ENCODE measurements at regions not wholly inside any gene's neighbourhood (a gene's known extent, or its start where the extent isn't known, plus 50 kb on each side); places are given as distances from the start of the nearest gene placed in this dataset.
A peak's percentile ranks its signal among the peaks of the same experiment; 100 is the strongest.
"Not testable (repeated sequence)": the region's sequence is repeated elsewhere in the genome, so short reads cannot be mapped to it uniquely, and the experiment has no call there.

DNA sequence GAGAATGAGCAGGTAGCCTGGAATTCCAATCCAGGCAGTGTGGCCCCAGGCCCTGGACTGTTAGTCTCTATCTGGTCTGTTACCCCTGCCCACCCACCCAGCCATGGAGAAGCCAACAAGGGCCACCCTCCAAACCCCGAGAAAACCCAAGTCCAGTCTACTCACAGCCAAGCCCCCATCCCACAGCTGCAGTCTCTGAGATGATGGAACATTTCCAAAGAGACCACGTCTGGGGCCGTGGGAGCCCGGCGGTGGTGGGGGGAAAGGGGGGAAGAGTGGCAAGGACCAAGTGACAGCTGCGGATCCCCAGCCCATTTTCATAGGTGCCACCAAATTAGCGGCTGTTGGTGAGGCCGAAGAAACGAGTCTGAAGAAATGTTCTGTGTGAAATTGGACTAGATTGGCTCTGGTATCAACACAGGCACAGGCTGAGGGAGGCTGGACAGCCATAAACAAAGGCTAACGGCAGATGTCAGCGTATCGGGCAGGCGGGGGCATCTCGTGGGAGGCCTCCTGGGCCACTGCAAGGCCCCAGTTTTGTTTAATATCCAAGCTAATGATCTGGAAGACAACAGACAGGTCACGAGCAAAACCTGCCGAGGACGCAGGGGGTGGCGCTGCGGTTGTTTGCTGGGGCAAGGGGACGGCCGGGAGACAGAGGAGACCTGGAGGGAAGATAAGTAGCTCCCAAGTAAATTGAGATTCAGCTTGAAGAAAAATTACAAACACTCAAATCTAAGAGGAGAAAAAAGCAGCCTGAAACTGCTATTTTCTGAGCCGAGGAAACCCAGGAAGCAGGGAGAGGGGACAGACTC, 53.4 kb downstream of the RBFOX3 start:
- H3K36me3 ChIP-seq (ENCODE audit: control insufficient read depth in 2 of 3, insufficient read depth in 3 of 3, low read length in 3 of 3) = no peaks in the 10 kb centered on the region
- H3K4me3 ChIP-seq (ENCODE audit: low read length in 3 of 3) = no peak overlapping the region
- H3K4me1 ChIP-seq (ENCODE audit: control insufficient read depth in 2 of 3, insufficient read depth in 2 of 3, low read depth in 1 of 3, low read length in 3 of 3) = no peaks in the 10 kb centered on the region
- no peak overlapping the region for H3K27ac ChIP-seq (ENCODE audit: low read depth in 2 of 2, low read length in 2 of 2)
- H3K9me3 ChIP-seq (ENCODE audit: control insufficient read depth in 2 of 3, insufficient read depth in 1 of 3, low read length in 3 of 3) = no peaks in the 10 kb centered on the region
- H3K27me3 ChIP-seq (ENCODE audit: control insufficient read depth, insufficient read depth, low read length) = no peaks in the 10 kb centered on the region
- intact Hi-C loops (cut with DNase I) = no loop called here
- H3K9ac ChIP-seq (ENCODE audit: low read length in 3 of 3) = no peak overlapping the region
- DNase-seq (peak in 1 of 5 donors; percentile 36), FAIRE-seq (no peak)
- TF ChIP-seq, protein P1, sequence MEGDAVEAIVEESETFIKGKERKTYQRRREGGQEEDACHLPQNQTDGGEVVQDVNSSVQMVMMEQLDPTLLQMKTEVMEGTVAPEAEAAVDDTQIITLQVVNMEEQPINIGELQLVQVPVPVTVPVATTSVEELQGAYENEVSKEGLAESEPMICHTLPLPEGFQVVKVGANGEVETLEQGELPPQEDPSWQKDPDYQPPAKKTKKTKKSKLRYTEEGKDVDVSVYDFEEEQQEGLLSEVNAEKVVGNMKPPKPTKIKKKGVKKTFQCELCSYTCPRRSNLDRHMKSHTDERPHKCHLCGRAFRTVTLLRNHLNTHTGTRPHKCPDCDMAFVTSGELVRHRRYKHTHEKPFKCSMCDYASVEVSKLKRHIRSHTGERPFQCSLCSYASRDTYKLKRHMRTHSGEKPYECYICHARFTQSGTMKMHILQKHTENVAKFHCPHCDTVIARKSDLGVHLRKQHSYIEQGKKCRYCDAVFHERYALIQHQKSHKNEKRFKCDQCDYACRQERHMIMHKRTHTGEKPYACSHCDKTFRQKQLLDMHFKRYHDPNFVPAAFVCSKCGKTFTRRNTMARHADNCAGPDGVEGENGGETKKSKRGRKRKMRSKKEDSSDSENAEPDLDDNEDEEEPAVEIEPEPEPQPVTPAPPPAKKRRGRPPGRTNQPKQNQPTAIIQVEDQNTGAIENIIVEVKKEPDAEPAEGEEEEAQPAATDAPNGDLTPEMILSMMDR (IDR thresholded peaks at IDR 0.05; ENCODE audit: borderline replicate concordance, extremely low read depth, insufficient read depth) = no peak

DNA sequence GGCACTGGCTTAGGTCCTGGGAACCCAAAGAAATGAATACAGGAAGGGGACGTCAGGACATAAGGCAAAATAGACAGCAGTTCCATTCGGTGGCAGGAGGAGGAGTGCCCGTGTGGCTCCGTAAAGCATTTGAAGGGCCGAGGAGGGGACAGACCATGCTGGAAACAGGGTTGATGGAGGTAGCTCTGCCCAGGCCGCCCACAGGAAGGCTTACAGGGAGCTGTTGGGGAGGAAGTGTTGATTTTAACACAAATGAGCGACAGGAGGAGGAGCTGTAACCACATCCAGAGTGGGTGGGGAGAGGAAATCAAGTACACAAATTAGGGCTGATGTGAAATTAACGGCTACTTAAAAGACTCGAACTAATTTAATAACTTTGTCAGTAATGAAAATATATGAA, 54.6 kb downstream of the RBFOX3 start:
- H3K4me1 ChIP-seq (ENCODE audit: control insufficient read depth in 2 of 3, insufficient read depth in 2 of 3, low read depth in 1 of 3, low read length in 3 of 3) = no peaks in the 10 kb centered on the region
- FAIRE-seq = no peak
- no peak for DNase-seq
- no peak overlapping the region for H3K4me3 ChIP-seq (ENCODE audit: low read length in 3 of 3)
- H3K27me3 ChIP-seq (ENCODE audit: control insufficient read depth, insufficient read depth, low read length) = no peaks in the 10 kb centered on the region
- H3K9me3 ChIP-seq (ENCODE audit: control insufficient read depth in 2 of 3, insufficient read depth in 1 of 3, low read length in 3 of 3) = no peaks in the 10 kb centered on the region
- intact Hi-C loops (cut with DNase I) = no loop called here
- H3K36me3 ChIP-seq (ENCODE audit: control insufficient read depth in 2 of 3, insufficient read depth in 3 of 3, low read length in 3 of 3) = no peaks in the 10 kb centered on the region
- H3K27ac ChIP-seq (ENCODE audit: low read depth in 2 of 2, low read length in 2 of 2) = no peak overlapping the region
- no peak overlapping the region for H3K9ac ChIP-seq (ENCODE audit: low read length in 3 of 3)
- TF ChIP-seq, protein P1 (IDR thresholded peaks at IDR 0.05; ENCODE audit: borderline replicate concordance, extremely low read depth, insufficient read depth) = no peak

DNA sequence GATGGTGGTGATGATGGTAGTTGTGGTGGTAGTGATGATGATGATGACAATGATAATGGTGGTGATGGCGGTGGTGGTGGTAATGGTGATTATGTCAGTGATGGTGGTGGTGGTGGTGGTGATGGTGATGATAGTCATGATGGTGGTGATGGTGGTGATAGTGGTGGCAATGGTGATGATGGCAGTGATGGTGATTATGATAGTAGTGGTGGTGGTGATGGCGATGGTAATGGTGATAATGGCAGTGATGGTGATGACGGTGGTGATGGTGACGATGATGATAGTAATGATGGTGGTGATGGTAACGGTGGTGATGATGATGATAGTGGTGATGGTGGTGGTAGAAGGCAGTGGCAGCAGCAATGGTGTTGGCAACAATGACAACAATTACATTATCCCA, 55.3 kb downstream of the RBFOX3 start:
- no peak overlapping the region for H3K9ac ChIP-seq (ENCODE audit: low read length in 3 of 3)
- no peaks in the 10 kb centered on the region for H3K9me3 ChIP-seq (ENCODE audit: control insufficient read depth in 2 of 3, insufficient read depth in 1 of 3, low read length in 3 of 3)
- TF ChIP-seq, protein P1 (IDR thresholded peaks at IDR 0.05; ENCODE audit: borderline replicate concordance, extremely low read depth, insufficient read depth) = no peak
- DNase-seq (no peak), FAIRE-seq (no peak)
- no peaks in the 10 kb centered on the region for H3K36me3 ChIP-seq (ENCODE audit: control insufficient read depth in 2 of 3, insufficient read depth in 3 of 3, low read length in 3 of 3)
- H3K4me1 ChIP-seq (ENCODE audit: control insufficient read depth in 2 of 3, insufficient read depth in 2 of 3, low read depth in 1 of 3, low read length in 3 of 3) = no peaks in the 10 kb centered on the region
- intact Hi-C loops (cut with DNase I) = no loop called here
- H3K4me3 ChIP-seq (ENCODE audit: low read length in 3 of 3) = no peak overlapping the region
- no peak overlapping the region for H3K27ac ChIP-seq (ENCODE audit: low read depth in 2 of 2, low read length in 2 of 2)
- H3K27me3 ChIP-seq (ENCODE audit: control insufficient read depth, insufficient read depth, low read length) = no peaks in the 10 kb centered on the region

DNA sequence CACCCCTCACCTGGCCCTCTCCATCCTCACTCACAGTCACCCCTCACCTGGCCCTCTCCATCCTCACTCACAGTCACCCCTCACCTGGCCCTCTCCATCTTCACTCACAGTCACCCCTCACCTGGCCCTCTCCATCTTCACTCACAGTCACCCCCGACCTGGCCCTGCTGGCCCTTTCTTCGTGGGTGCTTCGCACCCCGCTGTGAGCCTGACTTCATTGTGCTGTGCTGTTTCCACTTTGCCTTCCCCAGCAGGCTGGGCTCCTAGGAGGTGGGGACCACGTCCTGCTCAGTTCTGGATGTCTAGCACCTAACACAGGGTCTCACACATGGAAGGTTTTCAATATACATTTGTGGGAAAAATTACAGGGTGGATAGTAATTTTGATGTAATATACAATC, 56.5 kb downstream of the RBFOX3 start:
- intact Hi-C loops (cut with DNase I); H3K4me1 ChIP-seq (ENCODE audit: control insufficient read depth in 2 of 3, insufficient read depth in 2 of 3, low read depth in 1 of 3, low read length in 3 of 3); H3K4me3 ChIP-seq (ENCODE audit: low read length in 3 of 3); FAIRE-seq; H3K9ac ChIP-seq (ENCODE audit: low read length in 3 of 3); H3K36me3 ChIP-seq (ENCODE audit: control insufficient read depth in 2 of 3, insufficient read depth in 3 of 3, low read length in 3 of 3); H3K27me3 ChIP-seq (ENCODE audit: control insufficient read depth, insufficient read depth, low read length); H3K9me3 ChIP-seq (ENCODE audit: control insufficient read depth in 2 of 3, insufficient read depth in 1 of 3, low read length in 3 of 3); H3K27ac ChIP-seq (ENCODE audit: low read depth in 2 of 2, low read length in 2 of 2); DNase-seq: not testable (repeated sequence)

Data from kidney (tissue), 13 donors.